A673 (cell line): ENCODE measurements at regions not wholly inside any gene's neighbourhood (a gene's known extent, or its start where the extent isn't known, plus 50 kb on each side); places are given as distances from the start of the nearest gene placed in this dataset.
"Not testable (repeated sequence)": the region's sequence is repeated elsewhere in the genome, so short reads cannot be mapped to it uniquely, and the experiment has no call there.

Experiments
- BruUV-seq: library from RNA; stranded (reverse); fragments of 400-500 nt; replicated peaks from 2 replicates; lab custom pipeline; 2021; lab: Mats Ljungman, UMichigan
- CTCF ChIA-PET: fragments of 300-600 bp; sonication (Branson Sonifier 250); formaldehyde crosslinking; loops from one replicate; lab custom pipeline; 2022; ENCODE audit warnings: antibody characterized with exemption; lab: Charles Lee
- POLR2A ChIA-PET: fragments of 300-600 bp; sonication (Branson Sonifier 250); formaldehyde crosslinking; loops from one replicate; lab custom pipeline; 2022; ENCODE audit warnings: antibody characterized with exemption; ENCODE audit not compliant: low non-redundant PET; lab: Charles Lee
- DNase-seq: peaks from one replicate; pipeline ENCODE4 v3.0.0-alpha.2; 2015; ENCODE audit warnings: low spot score
- H3K27ac ChIP-seq: fragments of 200-600 bp; sonication (generic); 2 replicates; pipeline ENCODE4 v1.5.1; 2016; ENCODE audit warnings: mixed run types, low read depth, mild to moderate bottlenecking, mixed read lengths, antibody characterized with exemption, low read length; ENCODE audit not compliant: poor library complexity, severe bottlenecking
- H3K27me3 ChIP-seq: fragments of 200-600 bp; sonication (generic); replicated peaks from 2 replicates; pipeline ENCODE4 v1.6.1; 2017; ENCODE audit warnings: mixed run types, low read depth, mild to moderate bottlenecking, mixed read lengths, antibody characterized with exemption, low read length; ENCODE audit not compliant: insufficient read depth, poor library complexity
- H3K36me3 ChIP-seq: fragments of 200-600 bp; sonication (generic); 2 replicates; pipeline ENCODE4 v1.6.1; 2016; ENCODE audit warnings: mixed run types, mild to moderate bottlenecking, mixed read lengths, antibody characterized with exemption, low read length; ENCODE audit not compliant: insufficient read depth, poor library complexity, severe bottlenecking
- H3K4me1 ChIP-seq: fragments of 200-600 bp; sonication (generic); 2 replicates; pipeline ENCODE4 v1.6.1; 2017; ENCODE audit warnings: mixed run types, mild to moderate bottlenecking, mixed read lengths, antibody characterized with exemption, low read length; ENCODE audit not compliant: insufficient read depth, poor library complexity, severe bottlenecking
- H3K4me3 ChIP-seq: fragments of 200-600 bp; sonication (generic); 2 replicates; pipeline ENCODE4 v1.5.1; 2016; ENCODE audit warnings: low read depth, mixed run types, mild to moderate bottlenecking, mixed read lengths, low read length; ENCODE audit not compliant: poor library complexity, severe bottlenecking
- H3K9me3 ChIP-seq: fragments of 200-600 bp; sonication (generic); 2 replicates; pipeline ENCODE4 v1.6.1; 2016; ENCODE audit warnings: mixed run types, low read depth, mild to moderate bottlenecking, mixed read lengths, antibody characterized with exemption, low read length; ENCODE audit not compliant: poor library complexity, severe bottlenecking
- CTCF ChIP-seq: fragments of 300-800, 200-600 bp; sonication (generic); conservative IDR thresholded peaks from 2 replicates; pipeline ENCODE4 v1.5.1; 2017; ENCODE audit warnings: low read depth, mild to moderate bottlenecking, antibody characterized with exemption, low read length, moderate library complexity, mixed read lengths
- EZH2 ChIP-seq: fragments of 200-600 bp; sonication (generic); IDR thresholded peaks from 2 replicates; pipeline ENCODE4 v1.6.1; 2017; ENCODE audit warnings: borderline replicate concordance, low read depth, mild to moderate bottlenecking, mixed read lengths, antibody characterized with exemption, low read length; ENCODE audit not compliant: poor library complexity, severe bottlenecking
- intact Hi-C: fragments of 100-400 bp; cut with micrococcal nuclease; formaldehyde crosslinking; loops from one replicate; pipeline ENCODE4 v1.10.0; 2022; ENCODE audit not compliant: unreplicated experiment

GRCh38 chr14:40981247-40981646 lies 625.4 kb upstream of the LRFN5 start:
- H3K36me3 ChIP-seq, result no peaks in the 10 kb centered on the region
- TF ChIP-seq CTCF (no peak), EZH2 (no peak)
- no peaks in the 10 kb centered on the region for H3K4me1 ChIP-seq
- no peak overlapping the region for H3K4me3 ChIP-seq
- H3K27me3 ChIP-seq, result no peaks in the 10 kb centered on the region
- POLR2A ChIA-PET, result no interaction called here
- no TSS peak for BruUV-seq
- no peak overlapping the region for H3K27ac ChIP-seq
- DNase-seq, result no peak
- intact Hi-C loops, result no loop called here
- CTCF ChIA-PET, result no interaction called here
- H3K9me3 ChIP-seq, result no peaks in the 10 kb centered on the region

GRCh38 chr14:40960257-40960656 lies 646.4 kb upstream of the LRFN5 start:
- H3K36me3 ChIP-seq, H3K4me1 ChIP-seq, H3K4me3 ChIP-seq, CTCF ChIA-PET, BruUV-seq, DNase-seq, H3K27me3 ChIP-seq, POLR2A ChIA-PET, H3K27ac ChIP-seq, H3K9me3 ChIP-seq, intact Hi-C loops: not testable (repeated sequence)

- ChIA-PET CTCF (no interaction called here), POLR2A (no interaction called here)
- intact Hi-C loops, result no loop called here
- no peak for DNase-seq
- H3K27ac ChIP-seq, result no peak overlapping the region
- no peak overlapping the region for H3K4me3 ChIP-seq
- BruUV-seq, result no TSS peak
- H3K9me3 ChIP-seq, result peaks cover under 1% of the 10 kb centered on the region
- no peaks in the 10 kb centered on the region for H3K4me1 ChIP-seq
- H3K27me3 ChIP-seq, result no peaks in the 10 kb centered on the region
- TF ChIP-seq CTCF (no peak), EZH2 (no peak)
- no peaks in the 10 kb centered on the region for H3K36me3 ChIP-seq
Measured at GRCh38 chr14:40955131-40955505, 651.6 kb upstream of the LRFN5 start.

GRCh38 chr14:40954448-40955130 lies 652.1 kb upstream of the LRFN5 start:
- DNase-seq, H3K4me3 ChIP-seq, H3K27ac ChIP-seq, H3K36me3 ChIP-seq, intact Hi-C loops, H3K9me3 ChIP-seq, H3K27me3 ChIP-seq, H3K4me1 ChIP-seq, CTCF ChIA-PET, BruUV-seq, POLR2A ChIA-PET: not testable (repeated sequence)
